ENCODE measurements at regions not wholly inside any gene's neighbourhood (a gene's known extent, or its start where the extent isn't known, plus 50 kb on each side); places are given as distances from the start of the nearest gene placed in this dataset.
"Not testable (repeated sequence)": the region's sequence is repeated elsewhere in the genome, so short reads cannot be mapped to it uniquely, and the experiment has no call there.

- Mint-ChIP-seq H3K27me3 (no peaks in the 10 kb centered on the region), H3K4me3 (no peak overlapping the region), H3K27ac (no peak overlapping the region), H3K9me3 (no peaks in the 10 kb centered on the region), H3K4me1 (ENCODE audit: low read depth) (no peaks in the 10 kb centered on the region), H3K36me3 (ENCODE audit: low read depth) (no peaks in the 10 kb centered on the region)
- intact Hi-C loops (cut with micrococcal nuclease) = no loop called here
These were observed 297.5 kb upstream of the XYLT1 start for GRCh38 chr16:17768257-17768656.

- Mint-ChIP-seq H3K27me3 (no peaks in the 10 kb centered on the region), H3K9me3 (no peaks in the 10 kb centered on the region), H3K4me3 (no peak overlapping the region), H3K36me3 (ENCODE audit: low read depth) (no peaks in the 10 kb centered on the region), H3K4me1 (ENCODE audit: low read depth) (no peaks in the 10 kb centered on the region), H3K27ac (no peak overlapping the region)
- intact Hi-C loops (cut with micrococcal nuclease) = no loop called here
These were observed 295.3 kb upstream of the XYLT1 start for GRCh38 chr16:17766012-17766411.

- Mint-ChIP-seq H3K4me3 (no peak overlapping the region), H3K27me3 (no peaks in the 10 kb centered on the region), H3K9me3 (no peaks in the 10 kb centered on the region), H3K27ac (no peak overlapping the region), H3K36me3 (ENCODE audit: low read depth) (no peaks in the 10 kb centered on the region), H3K4me1 (ENCODE audit: low read depth) (no peaks in the 10 kb centered on the region)
- intact Hi-C loops (cut with micrococcal nuclease) = no loop called here
These were observed 289.0 kb upstream of the XYLT1 start for GRCh38 chr16:17759451-17760390.

GRCh38 chr16:17757808-17758207, 287.0 kb upstream of the XYLT1 start:
- intact Hi-C loops (cut with micrococcal nuclease) = no loop called here
- H3K27ac Mint-ChIP-seq = no peak overlapping the region
- H3K36me3 Mint-ChIP-seq (ENCODE audit: low read depth) = no peaks in the 10 kb centered on the region
- H3K9me3 Mint-ChIP-seq = no peaks in the 10 kb centered on the region
- no peak overlapping the region for H3K4me3 Mint-ChIP-seq
- H3K27me3 Mint-ChIP-seq = no peaks in the 10 kb centered on the region
- no peaks in the 10 kb centered on the region for H3K4me1 Mint-ChIP-seq (ENCODE audit: low read depth)

GRCh38 chr16:17755158-17755557, 284.4 kb upstream of the XYLT1 start:
- no peaks in the 10 kb centered on the region for H3K4me1 Mint-ChIP-seq (ENCODE audit: low read depth)
- no peak overlapping the region for H3K4me3 Mint-ChIP-seq
- intact Hi-C loops (cut with micrococcal nuclease) = no loop called here
- no peaks in the 10 kb centered on the region for H3K9me3 Mint-ChIP-seq
- no peaks in the 10 kb centered on the region for H3K27me3 Mint-ChIP-seq
- H3K36me3 Mint-ChIP-seq (ENCODE audit: low read depth) = no peaks in the 10 kb centered on the region
- H3K27ac Mint-ChIP-seq = no peak overlapping the region

- Mint-ChIP-seq H3K4me3 (no peak overlapping the region), H3K27me3 (no peaks in the 10 kb centered on the region), H3K36me3 (ENCODE audit: low read depth) (no peaks in the 10 kb centered on the region), H3K4me1 (ENCODE audit: low read depth) (no peaks in the 10 kb centered on the region), H3K9me3 (peaks cover 8% of the 10 kb centered on the region), H3K27ac (no peak overlapping the region)
- intact Hi-C loops (cut with micrococcal nuclease) = no loop called here
These were observed 282.7 kb upstream of the XYLT1 start for GRCh38 chr16:17753434-17753833.

GRCh38 chr16:17749706-17750105, 278.9 kb upstream of the XYLT1 start:
- Mint-ChIP-seq H3K9me3 (peaks cover 8% of the 10 kb centered on the region), H3K4me3 (no peak overlapping the region), H3K36me3 (ENCODE audit: low read depth) (no peaks in the 10 kb centered on the region), H3K27me3 (no peaks in the 10 kb centered on the region), H3K4me1 (ENCODE audit: low read depth) (no peaks in the 10 kb centered on the region), H3K27ac (no peak overlapping the region)
- intact Hi-C loops (cut with micrococcal nuclease) = no loop called here

- intact Hi-C loops (cut with micrococcal nuclease) = no loop called here
- no peaks in the 10 kb centered on the region for H3K27me3 Mint-ChIP-seq
- H3K9me3 Mint-ChIP-seq = peaks cover 8% of the 10 kb centered on the region
- H3K36me3 Mint-ChIP-seq (ENCODE audit: low read depth) = no peaks in the 10 kb centered on the region
- H3K4me1 Mint-ChIP-seq (ENCODE audit: low read depth) = no peaks in the 10 kb centered on the region
- H3K4me3 Mint-ChIP-seq = no peak overlapping the region
- no peak overlapping the region for H3K27ac Mint-ChIP-seq
These were observed 277.4 kb upstream of the XYLT1 start for GRCh38 chr16:17748044-17748719.

GRCh38 chr16:17747081-17747756, 276.5 kb upstream of the XYLT1 start:
- no peaks in the 10 kb centered on the region for H3K27me3 Mint-ChIP-seq
- H3K4me1 Mint-ChIP-seq (ENCODE audit: low read depth) = no peaks in the 10 kb centered on the region
- H3K4me3 Mint-ChIP-seq = no peak overlapping the region
- H3K9me3 Mint-ChIP-seq = peaks cover 8% of the 10 kb centered on the region
- H3K36me3 Mint-ChIP-seq (ENCODE audit: low read depth) = no peaks in the 10 kb centered on the region
- H3K27ac Mint-ChIP-seq = no peak overlapping the region
- intact Hi-C loops (cut with micrococcal nuclease) = no loop called here

- Mint-ChIP-seq H3K27ac (no peak overlapping the region), H3K4me3 (no peak overlapping the region), H3K36me3 (ENCODE audit: low read depth) (no peaks in the 10 kb centered on the region), H3K27me3 (no peaks in the 10 kb centered on the region), H3K4me1 (ENCODE audit: low read depth) (no peaks in the 10 kb centered on the region), H3K9me3 (peaks cover 7% of the 10 kb centered on the region)
- intact Hi-C loops (cut with micrococcal nuclease) = no loop called here
These were observed 274.3 kb upstream of the XYLT1 start for GRCh38 chr16:17744921-17745572.

GRCh38 chr16:17743578-17743977, 272.8 kb upstream of the XYLT1 start:
- Mint-ChIP-seq H3K27me3 (no peaks in the 10 kb centered on the region), H3K4me3 (no peak overlapping the region), H3K36me3 (ENCODE audit: low read depth) (no peaks in the 10 kb centered on the region), H3K4me1 (ENCODE audit: low read depth) (no peaks in the 10 kb centered on the region), H3K9me3 (no peaks in the 10 kb centered on the region), H3K27ac (no peak overlapping the region)
- intact Hi-C loops (cut with micrococcal nuclease) = no loop called here

- no peaks in the 10 kb centered on the region for H3K27me3 Mint-ChIP-seq
- intact Hi-C loops (cut with micrococcal nuclease) = no loop called here
- no peak overlapping the region for H3K27ac Mint-ChIP-seq
- H3K9me3 Mint-ChIP-seq = no peaks in the 10 kb centered on the region
- H3K4me3 Mint-ChIP-seq = no peak overlapping the region
- no peaks in the 10 kb centered on the region for H3K36me3 Mint-ChIP-seq (ENCODE audit: low read depth)
- H3K4me1 Mint-ChIP-seq (ENCODE audit: low read depth) = no peaks in the 10 kb centered on the region
These were observed 272.4 kb upstream of the XYLT1 start for GRCh38 chr16:17743158-17743557.

GRCh38 chr16:17735099-17735498, 264.3 kb upstream of the XYLT1 start:
- intact Hi-C loops (cut with micrococcal nuclease); H3K27ac Mint-ChIP-seq; H3K4me1 Mint-ChIP-seq (ENCODE audit: low read depth); H3K27me3 Mint-ChIP-seq; H3K36me3 Mint-ChIP-seq (ENCODE audit: low read depth); H3K4me3 Mint-ChIP-seq: not testable (repeated sequence)
- peaks cover 15% of the 10 kb centered on the region for H3K9me3 Mint-ChIP-seq

GRCh38 chr16:17729820-17730219, 259.1 kb upstream of the XYLT1 start:
- H3K4me3 Mint-ChIP-seq = no peak overlapping the region
- peaks cover 15% of the 10 kb centered on the region for H3K9me3 Mint-ChIP-seq
- H3K4me1 Mint-ChIP-seq (ENCODE audit: low read depth) = no peaks in the 10 kb centered on the region
- no peak overlapping the region for H3K27ac Mint-ChIP-seq
- no peaks in the 10 kb centered on the region for H3K27me3 Mint-ChIP-seq
- intact Hi-C loops (cut with micrococcal nuclease) = no loop called here
- H3K36me3 Mint-ChIP-seq (ENCODE audit: low read depth) = no peaks in the 10 kb centered on the region
